ENCODE measurements at regions not wholly inside any gene's neighbourhood (a gene's known extent, or its start where the extent isn't known, plus 50 kb on each side); places are given as distances from the start of the nearest gene placed in this dataset.

GRCh38 chr4:32572366-32572765, 1852.2 kb downstream of the PCDH7 start:
- DNase-seq (ENCODE audit: low spot score), result no peak

- no peak for DNase-seq (ENCODE audit: low spot score)
Observed at GRCh38 chr4:32574803-32575202, 1854.6 kb downstream of the PCDH7 start.

- DNase-seq (ENCODE audit: low spot score), result no peak
Observed at GRCh38 chr4:32589097-32589496, 1868.9 kb downstream of the PCDH7 start.

GRCh38 chr4:32589853-32590252, 1869.7 kb downstream of the PCDH7 start:
- no peak for DNase-seq (ENCODE audit: low spot score)

GRCh38 chr4:32597354-32597753, 1877.2 kb downstream of the PCDH7 start:
- DNase-seq (ENCODE audit: low spot score), result no peak

- no peak for DNase-seq (ENCODE audit: low spot score)
Observed at GRCh38 chr4:32601848-32602247, 1881.7 kb downstream of the PCDH7 start.

- DNase-seq (ENCODE audit: low spot score), result no peak
Observed at GRCh38 chr4:32607978-32608377, 1887.8 kb downstream of the PCDH7 start.

- no peak for DNase-seq (ENCODE audit: low spot score)
Observed at GRCh38 chr4:32624943-32625603, 1904.9 kb downstream of the PCDH7 start.

- no peak for DNase-seq (ENCODE audit: low spot score)
Observed at GRCh38 chr4:32625687-32626337, 1905.6 kb downstream of the PCDH7 start.

GRCh38 chr4:32631831-32632230, 1911.7 kb downstream of the PCDH7 start:
- no peak for DNase-seq (ENCODE audit: low spot score)

GRCh38 chr4:32633421-32633820, 1913.3 kb downstream of the PCDH7 start:
- DNase-seq (ENCODE audit: low spot score), result no peak

- DNase-seq (ENCODE audit: low spot score), result no peak
Observed at GRCh38 chr4:32645653-32646052, 1925.5 kb downstream of the PCDH7 start.

- DNase-seq (ENCODE audit: low spot score), result no peak
Observed at GRCh38 chr4:32658019-32658418, 1937.8 kb downstream of the PCDH7 start.

- DNase-seq (ENCODE audit: low spot score), result no peak
Observed at GRCh38 chr4:32661229-32661628, 1941.1 kb downstream of the PCDH7 start.

GRCh38 chr4:32662803-32663202, 1942.6 kb downstream of the PCDH7 start:
- DNase-seq (ENCODE audit: low spot score), result no peak

GRCh38 chr4:32672359-32672758, 1952.2 kb downstream of the PCDH7 start:
- DNase-seq (ENCODE audit: low spot score), result no peak

GRCh38 chr4:32680946-32681345, 1960.8 kb downstream of the PCDH7 start:
- DNase-seq (ENCODE audit: low spot score), result no peak

GRCh38 chr4:32684160-32684559, 1964.0 kb downstream of the PCDH7 start:
- no peak for DNase-seq (ENCODE audit: low spot score)

GRCh38 chr4:32686123-32686522, 1966.0 kb downstream of the PCDH7 start:
- no peak for DNase-seq (ENCODE audit: low spot score)

- DNase-seq (ENCODE audit: low spot score), result no peak
Observed at GRCh38 chr4:32689518-32689917, 1969.3 kb downstream of the PCDH7 start.

- DNase-seq (ENCODE audit: low spot score), result no peak
Observed at GRCh38 chr4:32697281-32697814, 1977.2 kb downstream of the PCDH7 start.

GRCh38 chr4:32700838-32701237, 1980.7 kb downstream of the PCDH7 start:
- DNase-seq (ENCODE audit: low spot score), result no peak

- DNase-seq (ENCODE audit: low spot score), result no peak
Observed at GRCh38 chr4:32706893-32707292, 1986.7 kb downstream of the PCDH7 start.
